ENCODE measurements at regions not wholly inside any gene's neighbourhood (a gene's known extent, or its start where the extent isn't known, plus 50 kb on each side); places are given as distances from the start of the nearest gene placed in this dataset.

DNA sequence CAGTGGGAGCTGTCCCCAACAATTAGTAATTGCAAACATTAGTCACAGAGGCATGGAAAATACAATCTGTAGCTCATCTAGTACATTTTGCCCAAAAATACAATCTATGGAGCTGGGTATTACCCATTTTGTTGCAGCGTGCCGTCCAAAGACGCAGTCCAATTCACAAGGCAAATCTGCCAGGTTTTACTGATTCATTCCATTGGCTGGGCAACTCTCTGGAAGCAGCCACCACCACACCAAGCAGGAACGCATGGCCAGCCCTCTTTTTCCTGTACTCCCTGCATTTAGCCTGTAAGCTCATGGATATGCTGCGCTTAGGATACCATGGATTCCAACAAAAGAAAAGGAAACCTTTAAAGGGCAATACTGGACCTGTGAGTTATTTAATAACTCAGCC, 60.5 kb upstream of the ARRDC4 start:
- no peak for TF ChIP-seq ZNF8 (CRISPR knock-in tag; IDR thresholded peaks at IDR 0.05)
- ATAC-seq, result no peak

DNA sequence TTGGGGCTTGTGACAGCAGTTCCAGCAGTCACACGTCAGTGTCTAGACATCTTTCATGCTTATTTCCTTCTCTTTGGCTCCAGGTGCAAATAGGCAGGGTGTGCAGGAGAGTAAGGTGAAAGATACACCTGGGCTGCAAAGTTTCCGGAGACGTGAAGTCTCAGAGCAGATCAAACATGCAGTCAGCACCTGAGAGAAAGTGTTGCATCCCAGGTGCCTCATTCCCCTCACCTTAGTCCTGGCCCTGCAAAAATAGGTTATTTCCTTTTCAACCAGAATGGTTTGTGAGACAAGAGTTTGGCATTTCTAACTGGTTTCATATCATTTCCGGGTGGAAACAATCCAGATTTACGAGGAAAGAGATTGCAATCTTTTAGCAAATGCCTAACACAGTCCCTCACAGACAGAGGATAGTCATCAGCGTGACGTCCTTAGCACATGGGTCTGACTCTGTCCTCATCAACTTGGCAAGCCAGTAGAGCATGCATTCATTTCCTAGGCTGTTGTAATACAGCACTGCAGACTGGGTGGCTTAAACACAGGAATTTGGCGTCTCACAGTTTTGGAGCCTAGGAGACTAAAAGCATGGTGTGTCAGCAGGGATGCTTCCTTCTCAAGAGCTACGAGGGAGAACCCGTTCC, 58.2 kb upstream of the ARRDC4 start:
- no peak for TF ChIP-seq OSR1 (CRISPR knock-in tag; IDR thresholded peaks at IDR 0.05)
- TF ChIP-seq ZFP30 (CRISPR knock-in tag; IDR thresholded peaks at IDR 0.05), result no peak
- TF ChIP-seq ARNTL (CRISPR knock-in tag; IDR thresholded peaks at IDR 0.05; ENCODE audit: borderline replicate concordance, low read depth), result no peak
- TF ChIP-seq, protein P1, sequence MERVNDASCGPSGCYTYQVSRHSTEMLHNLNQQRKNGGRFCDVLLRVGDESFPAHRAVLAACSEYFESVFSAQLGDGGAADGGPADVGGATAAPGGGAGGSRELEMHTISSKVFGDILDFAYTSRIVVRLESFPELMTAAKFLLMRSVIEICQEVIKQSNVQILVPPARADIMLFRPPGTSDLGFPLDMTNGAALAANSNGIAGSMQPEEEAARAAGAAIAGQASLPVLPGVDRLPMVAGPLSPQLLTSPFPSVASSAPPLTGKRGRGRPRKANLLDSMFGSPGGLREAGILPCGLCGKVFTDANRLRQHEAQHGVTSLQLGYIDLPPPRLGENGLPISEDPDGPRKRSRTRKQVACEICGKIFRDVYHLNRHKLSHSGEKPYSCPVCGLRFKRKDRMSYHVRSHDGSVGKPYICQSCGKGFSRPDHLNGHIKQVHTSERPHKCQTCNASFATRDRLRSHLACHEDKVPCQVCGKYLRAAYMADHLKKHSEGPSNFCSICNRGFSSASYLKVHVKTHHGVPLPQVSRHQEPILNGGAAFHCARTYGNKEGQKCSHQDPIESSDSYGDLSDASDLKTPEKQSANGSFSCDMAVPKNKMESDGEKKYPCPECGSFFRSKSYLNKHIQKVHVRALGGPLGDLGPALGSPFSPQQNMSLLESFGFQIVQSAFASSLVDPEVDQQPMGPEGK (CRISPR knock-in tag; IDR thresholded peaks at IDR 0.05; ENCODE audit: borderline replicate concordance), result no peak
- no peak for TF ChIP-seq ZNF8 (CRISPR knock-in tag; IDR thresholded peaks at IDR 0.05)
- TF ChIP-seq ZC3H10 (CRISPR knock-in tag; IDR thresholded peaks at IDR 0.05), result no peak
- no peak for TF ChIP-seq BACH2 (CRISPR knock-in tag; IDR thresholded peaks at IDR 0.05; ENCODE audit: borderline replicate concordance)
- TF ChIP-seq PPARA (CRISPR knock-in tag; IDR thresholded peaks at IDR 0.05; ENCODE audit: borderline replicate concordance), result no peak
- no peak for TF ChIP-seq ZFP3 (CRISPR knock-in tag; IDR thresholded peaks at IDR 0.05)
- TF ChIP-seq, protein P2, sequence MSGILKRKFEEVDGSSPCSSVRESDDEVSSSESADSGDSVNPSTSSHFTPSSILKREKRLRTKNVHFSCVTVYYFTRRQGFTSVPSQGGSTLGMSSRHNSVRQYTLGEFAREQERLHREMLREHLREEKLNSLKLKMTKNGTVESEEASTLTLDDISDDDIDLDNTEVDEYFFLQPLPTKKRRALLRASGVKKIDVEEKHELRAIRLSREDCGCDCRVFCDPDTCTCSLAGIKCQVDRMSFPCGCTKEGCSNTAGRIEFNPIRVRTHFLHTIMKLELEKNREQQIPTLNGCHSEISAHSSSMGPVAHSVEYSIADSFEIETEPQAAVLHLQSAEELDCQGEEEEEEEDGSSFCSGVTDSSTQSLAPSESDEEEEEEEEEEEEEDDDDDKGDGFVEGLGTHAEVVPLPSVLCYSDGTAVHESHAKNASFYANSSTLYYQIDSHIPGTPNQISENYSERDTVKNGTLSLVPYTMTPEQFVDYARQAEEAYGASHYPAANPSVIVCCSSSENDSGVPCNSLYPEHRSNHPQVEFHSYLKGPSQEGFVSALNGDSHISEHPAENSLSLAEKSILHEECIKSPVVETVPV (CRISPR knock-in tag; IDR thresholded peaks at IDR 0.05), result no peak
- TF ChIP-seq GLIS3 (CRISPR knock-in tag; IDR thresholded peaks at IDR 0.05), result no peak
- TF ChIP-seq ZNF565 (CRISPR knock-in tag; conservative IDR thresholded peaks at IDR 0.05; ENCODE audit: low read depth), result no peak
- TF ChIP-seq, protein P3, sequence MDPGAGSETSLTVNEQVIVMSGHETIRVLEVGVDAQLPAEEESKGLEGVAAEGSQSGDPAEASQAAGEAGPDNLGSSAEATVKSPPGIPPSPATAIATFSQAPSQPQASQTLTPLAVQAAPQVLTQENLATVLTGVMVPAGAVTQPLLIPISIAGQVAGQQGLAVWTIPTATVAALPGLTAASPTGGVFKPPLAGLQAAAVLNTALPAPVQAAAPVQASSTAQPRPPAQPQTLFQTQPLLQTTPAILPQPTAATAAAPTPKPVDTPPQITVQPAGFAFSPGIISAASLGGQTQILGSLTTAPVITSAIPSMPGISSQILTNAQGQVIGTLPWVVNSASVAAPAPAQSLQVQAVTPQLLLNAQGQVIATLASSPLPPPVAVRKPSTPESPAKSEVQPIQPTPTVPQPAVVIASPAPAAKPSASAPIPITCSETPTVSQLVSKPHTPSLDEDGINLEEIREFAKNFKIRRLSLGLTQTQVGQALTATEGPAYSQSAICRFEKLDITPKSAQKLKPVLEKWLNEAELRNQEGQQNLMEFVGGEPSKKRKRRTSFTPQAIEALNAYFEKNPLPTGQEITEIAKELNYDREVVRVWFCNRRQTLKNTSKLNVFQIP (CRISPR knock-in tag; IDR thresholded peaks at IDR 0.05; ENCODE audit: borderline replicate concordance, low read depth), result no peak
- no peak for TF ChIP-seq ESRRG (CRISPR knock-in tag; IDR thresholded peaks at IDR 0.05)
- no peak for TF ChIP-seq ZNF70 (CRISPR knock-in tag; IDR thresholded peaks at IDR 0.05)
- no peak for TF ChIP-seq CSDC2 (CRISPR knock-in tag; IDR thresholded peaks at IDR 0.05)
- TF ChIP-seq, protein P4, sequence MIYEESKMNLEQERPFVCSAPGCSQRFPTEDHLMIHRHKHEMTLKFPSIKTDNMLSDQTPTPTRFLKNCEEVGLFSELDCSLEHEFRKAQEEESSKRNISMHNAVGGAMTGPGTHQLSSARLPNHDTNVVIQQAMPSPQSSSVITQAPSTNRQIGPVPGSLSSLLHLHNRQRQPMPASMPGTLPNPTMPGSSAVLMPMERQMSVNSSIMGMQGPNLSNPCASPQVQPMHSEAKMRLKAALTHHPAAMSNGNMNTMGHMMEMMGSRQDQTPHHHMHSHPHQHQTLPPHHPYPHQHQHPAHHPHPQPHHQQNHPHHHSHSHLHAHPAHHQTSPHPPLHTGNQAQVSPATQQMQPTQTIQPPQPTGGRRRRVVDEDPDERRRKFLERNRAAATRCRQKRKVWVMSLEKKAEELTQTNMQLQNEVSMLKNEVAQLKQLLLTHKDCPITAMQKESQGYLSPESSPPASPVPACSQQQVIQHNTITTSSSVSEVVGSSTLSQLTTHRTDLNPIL (CRISPR knock-in tag; IDR thresholded peaks at IDR 0.05; ENCODE audit: low read depth), result no peak
- no peak for TF ChIP-seq ISL1 (CRISPR knock-in tag; IDR thresholded peaks at IDR 0.05)
- no peak for TF ChIP-seq TCF4 (CRISPR knock-in tag; IDR thresholded peaks at IDR 0.05; ENCODE audit: borderline replicate concordance)
- TF ChIP-seq, protein P5, sequence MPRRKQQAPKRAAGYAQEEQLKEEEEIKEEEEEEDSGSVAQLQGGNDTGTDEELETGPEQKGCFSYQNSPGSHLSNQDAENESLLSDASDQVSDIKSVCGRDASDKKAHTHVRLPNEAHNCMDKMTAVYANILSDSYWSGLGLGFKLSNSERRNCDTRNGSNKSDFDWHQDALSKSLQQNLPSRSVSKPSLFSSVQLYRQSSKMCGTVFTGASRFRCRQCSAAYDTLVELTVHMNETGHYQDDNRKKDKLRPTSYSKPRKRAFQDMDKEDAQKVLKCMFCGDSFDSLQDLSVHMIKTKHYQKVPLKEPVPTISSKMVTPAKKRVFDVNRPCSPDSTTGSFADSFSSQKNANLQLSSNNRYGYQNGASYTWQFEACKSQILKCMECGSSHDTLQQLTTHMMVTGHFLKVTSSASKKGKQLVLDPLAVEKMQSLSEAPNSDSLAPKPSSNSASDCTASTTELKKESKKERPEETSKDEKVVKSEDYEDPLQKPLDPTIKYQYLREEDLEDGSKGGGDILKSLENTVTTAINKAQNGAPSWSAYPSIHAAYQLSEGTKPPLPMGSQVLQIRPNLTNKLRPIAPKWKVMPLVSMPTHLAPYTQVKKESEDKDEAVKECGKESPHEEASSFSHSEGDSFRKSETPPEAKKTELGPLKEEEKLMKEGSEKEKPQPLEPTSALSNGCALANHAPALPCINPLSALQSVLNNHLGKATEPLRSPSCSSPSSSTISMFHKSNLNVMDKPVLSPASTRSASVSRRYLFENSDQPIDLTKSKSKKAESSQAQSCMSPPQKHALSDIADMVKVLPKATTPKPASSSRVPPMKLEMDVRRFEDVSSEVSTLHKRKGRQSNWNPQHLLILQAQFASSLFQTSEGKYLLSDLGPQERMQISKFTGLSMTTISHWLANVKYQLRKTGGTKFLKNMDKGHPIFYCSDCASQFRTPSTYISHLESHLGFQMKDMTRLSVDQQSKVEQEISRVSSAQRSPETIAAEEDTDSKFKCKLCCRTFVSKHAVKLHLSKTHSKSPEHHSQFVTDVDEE (CRISPR knock-in tag; IDR thresholded peaks at IDR 0.05), result no peak
- ATAC-seq, result no peak

DNA sequence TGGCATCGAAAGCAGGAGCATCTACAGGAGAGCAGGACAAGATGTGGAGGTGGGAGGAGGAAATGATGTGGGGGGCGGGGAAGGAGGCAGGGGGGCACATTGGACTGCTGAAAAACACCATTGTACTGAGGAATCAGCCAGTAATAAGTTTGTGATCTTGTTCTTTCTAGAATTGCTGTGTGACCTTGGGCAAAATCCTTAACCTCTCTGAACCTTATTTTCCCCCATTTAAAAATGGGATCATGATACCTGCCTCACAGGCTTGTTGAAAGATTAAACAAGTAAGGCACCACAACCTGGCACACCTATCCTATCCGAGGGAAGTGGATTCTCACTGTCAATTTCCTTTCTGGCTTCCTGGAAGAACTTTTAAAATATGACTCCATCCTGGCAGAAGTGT, 56.9 kb upstream of the ARRDC4 start:
- no peak for ATAC-seq
- TF ChIP-seq, protein P2 (CRISPR knock-in tag; IDR thresholded peaks at IDR 0.05), result no peak
- TF ChIP-seq ESRRG (CRISPR knock-in tag; IDR thresholded peaks at IDR 0.05), result no peak
- no peak for TF ChIP-seq TCF4 (CRISPR knock-in tag; IDR thresholded peaks at IDR 0.05; ENCODE audit: borderline replicate concordance)
- no peak for TF ChIP-seq ARNTL (CRISPR knock-in tag; IDR thresholded peaks at IDR 0.05; ENCODE audit: borderline replicate concordance, low read depth)
- TF ChIP-seq ZNF565 (CRISPR knock-in tag; conservative IDR thresholded peaks at IDR 0.05; ENCODE audit: low read depth), result no peak
- TF ChIP-seq OSR1 (CRISPR knock-in tag; IDR thresholded peaks at IDR 0.05), result no peak
- TF ChIP-seq, protein P3 (CRISPR knock-in tag; IDR thresholded peaks at IDR 0.05; ENCODE audit: borderline replicate concordance, low read depth), result no peak
- no peak for TF ChIP-seq GLIS3 (CRISPR knock-in tag; IDR thresholded peaks at IDR 0.05)
- TF ChIP-seq ISL1 (CRISPR knock-in tag; IDR thresholded peaks at IDR 0.05), result no peak
- no peak for TF ChIP-seq PPARA (CRISPR knock-in tag; IDR thresholded peaks at IDR 0.05; ENCODE audit: borderline replicate concordance)
- no peak for TF ChIP-seq SNAI2 (CRISPR knock-in tag; IDR thresholded peaks at IDR 0.05)
- no peak for TF ChIP-seq ZC3H10 (CRISPR knock-in tag; IDR thresholded peaks at IDR 0.05)
- no peak for TF ChIP-seq BACH2 (CRISPR knock-in tag; IDR thresholded peaks at IDR 0.05; ENCODE audit: borderline replicate concordance)
- TF ChIP-seq ZFP3 (CRISPR knock-in tag; IDR thresholded peaks at IDR 0.05), result no peak
- TF ChIP-seq ZNF70 (CRISPR knock-in tag; IDR thresholded peaks at IDR 0.05), result no peak

Measured in SK-N-SH treated with all-trans-retinoic acid at 6 μM for 48 hours (cell line).